SU-DHL-6 (cell line): ENCODE measurements at regions not wholly inside any gene's neighbourhood (a gene's known extent, or its start where the extent isn't known, plus 50 kb on each side); places are given as distances from the start of the nearest gene placed in this dataset.

ENCODE experiments used
- H2AFZ ChIP-seq: fragments of 200-600 bp; sonication (generic); 2 replicates; pipeline ENCODE4 v1.6.1; 2014; ENCODE audit warnings: low read depth, mild to moderate bottlenecking, moderate library complexity, mixed read lengths, antibody characterized with exemption, low read length; ENCODE audit not compliant: severe bottlenecking
- H3F3A ChIP-seq: fragments of 200-600 bp; shearing (Covaris generic); 2 replicates; pipeline ENCODE4 v1.6.0; 2016; ENCODE audit warnings: antibody characterized with exemption, mild to moderate bottlenecking; ENCODE audit not compliant: insufficient read depth
- H3K27ac ChIP-seq: fragments of 200-600 bp; sonication (generic); 2 replicates; pipeline ENCODE4 v1.5.1; 2016; ENCODE audit warnings: low read depth, mild to moderate bottlenecking, low read length, moderate library complexity, mixed read lengths
- H3K27me3 ChIP-seq: fragments of 200-600 bp; sonication (generic), shearing (Covaris generic); 2 replicates; pipeline ENCODE4 v1.6.0; 2014; ENCODE audit warnings: mild to moderate bottlenecking, low read length
- H3K36me3 ChIP-seq: fragments of 200-600 bp; sonication (generic); 2 replicates; pipeline ENCODE4 v1.6.1; 2014; ENCODE audit warnings: mild to moderate bottlenecking, low read length, mixed read lengths
- H3K4me2 ChIP-seq: fragments of 300-600, 200-600 bp; shearing (Covaris generic), sonication (generic); 2 replicates; pipeline ENCODE4 v1.6.0; 2014; ENCODE audit warnings: low read length, low read depth, mild to moderate bottlenecking; ENCODE audit not compliant: poor library complexity, severe bottlenecking
- H3K4me3 ChIP-seq: fragments of 200-600 bp; sonication (generic); 2 replicates; pipeline ENCODE4 v1.5.1; 2014; ENCODE audit warnings: antibody characterized with exemption, low read length, mild to moderate bottlenecking, mixed read lengths; ENCODE audit not compliant: insufficient read depth, poor library complexity, severe bottlenecking
- H3K79me2 ChIP-seq: fragments of 200-600 bp; sonication (generic); 2 replicates; pipeline ENCODE4 v1.6.1; 2014; ENCODE audit warnings: mild to moderate bottlenecking, low read length, moderate library complexity; ENCODE audit not compliant: insufficient read depth
- H3K9ac ChIP-seq: fragments of 200-600 bp; sonication (generic); 2 replicates; pipeline ENCODE4 v1.7.0; 2014; ENCODE audit warnings: mild to moderate bottlenecking, low read length
- H3K9me2 ChIP-seq: fragments of 200-600 bp; sonication (generic); replicated peaks from 2 replicates; pipeline ENCODE4 v1.6.1; 2014; ENCODE audit warnings: low read length; ENCODE audit not compliant: insufficient read depth
- H3K9me3 ChIP-seq: fragments of 200-600 bp; sonication (generic); 2 replicates; pipeline ENCODE4 v1.6.1; 2014; ENCODE audit warnings: low read length, mixed read lengths; ENCODE audit not compliant: insufficient read depth
- H4K20me1 ChIP-seq: fragments of 200-600 bp; sonication (generic); 2 replicates; pipeline ENCODE4 v1.6.1; 2014; ENCODE audit warnings: low read depth, mild to moderate bottlenecking, antibody characterized with exemption, low read length, moderate library complexity, mixed read lengths
- EZH2phosphoT487 ChIP-seq: fragments of 200-600 bp; sonication (generic), shearing (Covaris generic); conservative IDR thresholded peaks from 2 replicates; pipeline ENCODE4 v1.6.1; 2018; ENCODE audit warnings: mild to moderate bottlenecking, antibody characterized with exemption, low read length, moderate library complexity, mixed read lengths
- TF ChIP-seq, protein P1 (sequence below): fragments of 200-600 bp; sonication (generic); IDR thresholded peaks from one replicate; pipeline ENCODE4 v1.5.1; 2017; ENCODE audit warnings: antibody characterized with exemption, mild to moderate bottlenecking, low read length, moderate library complexity; ENCODE audit not compliant: insufficient read depth, poor library complexity, severe bottlenecking

DNA sequence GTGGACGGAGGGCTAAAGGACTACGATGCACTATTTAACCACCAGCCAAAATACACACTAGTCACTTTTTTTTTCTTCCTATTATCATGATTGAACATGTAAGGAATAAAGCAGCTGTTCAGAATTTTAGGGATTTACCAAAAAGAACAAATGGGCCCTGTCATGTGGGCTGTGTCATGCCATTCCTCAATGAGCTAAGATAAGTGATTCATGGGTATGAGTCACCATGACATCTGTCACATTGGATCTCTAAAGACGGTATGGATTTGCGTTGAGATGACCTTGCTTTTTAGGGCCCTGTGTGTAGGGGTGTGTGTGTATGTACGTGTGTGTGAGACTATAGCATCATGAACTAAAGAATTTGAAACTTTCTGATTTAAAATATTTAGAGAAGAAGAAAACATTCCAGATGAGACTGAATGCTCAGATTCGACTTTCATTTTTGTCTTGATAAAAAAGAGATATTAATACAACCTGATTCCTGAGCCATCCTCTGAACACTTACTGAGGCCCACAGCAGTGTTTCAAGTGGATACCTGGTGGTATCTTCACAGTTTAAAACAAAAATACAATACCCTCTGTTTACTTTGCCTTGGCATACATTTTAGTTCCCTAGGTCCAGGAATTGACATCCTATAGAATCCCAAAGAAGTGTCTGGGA is 246.1 kb upstream of the DUSP10 start:
- Histone ChIP-seq H3K79me2 (no peaks in the 10 kb centered on the region), H3K9me3 (no peaks in the 10 kb centered on the region), H3K4me2 (no peak overlapping the region), H2AFZ (no peak overlapping the region), H3F3A (no peaks in the 10 kb centered on the region), H4K20me1 (no peaks in the 10 kb centered on the region), H3K4me3 (no peak overlapping the region), H3K27me3 (no peaks in the 10 kb centered on the region), H3K9me2 (no peaks in the 10 kb centered on the region), H3K9ac (no peak overlapping the region), H3K36me3 (no peaks in the 10 kb centered on the region), H3K27ac (no peak overlapping the region)
- no peak for TF ChIP-seq EZH2phosphoT487
- TF ChIP-seq, protein P1, sequence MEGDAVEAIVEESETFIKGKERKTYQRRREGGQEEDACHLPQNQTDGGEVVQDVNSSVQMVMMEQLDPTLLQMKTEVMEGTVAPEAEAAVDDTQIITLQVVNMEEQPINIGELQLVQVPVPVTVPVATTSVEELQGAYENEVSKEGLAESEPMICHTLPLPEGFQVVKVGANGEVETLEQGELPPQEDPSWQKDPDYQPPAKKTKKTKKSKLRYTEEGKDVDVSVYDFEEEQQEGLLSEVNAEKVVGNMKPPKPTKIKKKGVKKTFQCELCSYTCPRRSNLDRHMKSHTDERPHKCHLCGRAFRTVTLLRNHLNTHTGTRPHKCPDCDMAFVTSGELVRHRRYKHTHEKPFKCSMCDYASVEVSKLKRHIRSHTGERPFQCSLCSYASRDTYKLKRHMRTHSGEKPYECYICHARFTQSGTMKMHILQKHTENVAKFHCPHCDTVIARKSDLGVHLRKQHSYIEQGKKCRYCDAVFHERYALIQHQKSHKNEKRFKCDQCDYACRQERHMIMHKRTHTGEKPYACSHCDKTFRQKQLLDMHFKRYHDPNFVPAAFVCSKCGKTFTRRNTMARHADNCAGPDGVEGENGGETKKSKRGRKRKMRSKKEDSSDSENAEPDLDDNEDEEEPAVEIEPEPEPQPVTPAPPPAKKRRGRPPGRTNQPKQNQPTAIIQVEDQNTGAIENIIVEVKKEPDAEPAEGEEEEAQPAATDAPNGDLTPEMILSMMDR, result no peak

DNA sequence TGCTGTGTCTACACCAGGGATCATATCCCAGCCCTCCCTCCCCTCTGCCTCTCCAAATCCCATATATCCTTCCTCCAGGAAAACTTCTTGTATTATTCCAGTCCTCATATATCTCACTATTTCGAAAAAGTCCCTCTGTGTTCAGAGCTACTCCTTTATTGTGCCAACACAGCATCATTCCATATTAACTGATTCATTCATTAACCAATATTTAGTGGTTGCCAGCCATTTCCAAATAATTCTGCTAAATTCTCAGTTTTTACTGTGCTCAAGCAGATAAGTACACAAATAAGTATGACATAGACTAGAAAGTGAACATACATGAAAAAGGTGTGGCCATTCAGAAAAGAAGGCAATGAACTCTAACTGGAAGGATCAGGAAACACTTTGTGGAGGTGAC is 241.6 kb upstream of the DUSP10 start:
- Histone ChIP-seq H3F3A (no peaks in the 10 kb centered on the region), H3K27me3 (no peaks in the 10 kb centered on the region), H3K9me3 (no peaks in the 10 kb centered on the region), H3K79me2 (no peaks in the 10 kb centered on the region), H2AFZ (no peak overlapping the region), H3K36me3 (no peaks in the 10 kb centered on the region), H3K4me2 (no peak overlapping the region), H3K27ac (no peak overlapping the region), H3K9me2 (no peaks in the 10 kb centered on the region), H3K4me3 (no peak overlapping the region), H3K9ac (no peak overlapping the region), H4K20me1 (no peaks in the 10 kb centered on the region)
- TF ChIP-seq, protein P1, result no peak
- no peak for TF ChIP-seq EZH2phosphoT487

DNA sequence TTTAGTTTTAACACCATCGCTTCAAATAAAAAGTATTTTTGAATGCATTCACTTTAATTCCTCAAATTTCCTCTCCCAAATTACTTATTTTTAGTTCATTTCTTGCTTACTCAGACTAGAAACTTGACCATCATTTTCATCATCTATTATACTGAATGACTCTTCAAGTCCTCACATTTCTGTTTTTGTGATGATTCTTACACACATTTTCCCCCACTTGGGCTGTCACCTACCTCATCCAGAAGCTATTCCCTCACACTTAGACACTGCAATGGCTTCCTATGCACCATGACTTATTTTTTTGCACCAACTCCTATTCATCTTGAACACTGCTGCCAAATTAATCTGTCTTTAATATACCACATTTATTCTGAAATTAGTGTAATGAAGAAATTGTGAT is 239.6 kb upstream of the DUSP10 start:
- Histone ChIP-seq H3K27ac (no peak overlapping the region), H3K27me3 (no peaks in the 10 kb centered on the region), H3K4me2 (no peak overlapping the region), H3K9me3 (no peaks in the 10 kb centered on the region), H2AFZ (no peak overlapping the region), H4K20me1 (no peaks in the 10 kb centered on the region), H3K4me3 (no peak overlapping the region), H3F3A (no peaks in the 10 kb centered on the region), H3K36me3 (no peaks in the 10 kb centered on the region), H3K9ac (no peak overlapping the region), H3K9me2 (no peaks in the 10 kb centered on the region), H3K79me2 (no peaks in the 10 kb centered on the region)
- TF ChIP-seq, protein P1, result no peak
- TF ChIP-seq EZH2phosphoT487, result no peak
